Trophoblast cell (in vitro differentiated cells and primary cell): ENCODE measurements at regions not wholly inside any gene's neighbourhood (a gene's known extent, or its start where the extent isn't known, plus 50 kb on each side); places are given as distances from the start of the nearest gene placed in this dataset.

Source experiments
- DNase-seq, 2 donors: peaks; one replicate each; pipeline ENCODE4 v3.0.0-alpha.2; 2016
- H2AFZ ChIP-seq: 2 replicates; pipeline ENCODE4 v1.6.1; 2013; ENCODE audit warnings: low read length, moderate library complexity, mild to moderate bottlenecking; ENCODE audit not compliant: insufficient read depth, poor library complexity
- H2AK5ac ChIP-seq: 2 replicates; pipeline ENCODE4 v1.6.1; 2013; ENCODE audit warnings: mild to moderate bottlenecking, low read length
- H2BK120ac ChIP-seq: 2 replicates; pipeline ENCODE4 v1.6.1; 2013; ENCODE audit warnings: low read length, mild to moderate bottlenecking, moderate library complexity; ENCODE audit not compliant: insufficient read depth, poor library complexity
- H2BK12ac ChIP-seq: 2 replicates; pipeline ENCODE4 v1.6.1; 2013; ENCODE audit warnings: mild to moderate bottlenecking, low read length, moderate library complexity
- H2BK5ac ChIP-seq: 2 replicates; pipeline ENCODE4 v1.6.1; 2013; ENCODE audit warnings: low read length, low read depth, moderate library complexity, mild to moderate bottlenecking; ENCODE audit not compliant: poor library complexity
- H3K14ac ChIP-seq: 2 replicates; pipeline ENCODE4 v1.6.1; 2013; ENCODE audit warnings: mild to moderate bottlenecking, low read length
- H3K18ac ChIP-seq: 2 replicates; pipeline ENCODE4 v1.6.1; 2013; ENCODE audit warnings: mild to moderate bottlenecking, low read length
- H3K23ac ChIP-seq: 2 replicates; pipeline ENCODE4 v1.6.1; 2013; ENCODE audit warnings: low read length
- H3K27ac ChIP-seq: 2 replicates; pipeline ENCODE4 v1.5.1; 2013; ENCODE audit warnings: low read depth, mild to moderate bottlenecking, inconsistent platforms, low read length, moderate library complexity
- H3K27me3 ChIP-seq: 2 replicates; pipeline ENCODE4 v1.6.1; 2013; ENCODE audit warnings: inconsistent platforms, mild to moderate bottlenecking, low read length, moderate library complexity; ENCODE audit not compliant: insufficient read depth
- H3K36me3 ChIP-seq, 2 experiments: 1 replicate in 1 of 2; 2 replicates in 1 of 2; pipeline ENCODE4 v1.6.1; 2013; ENCODE audit warnings: low read length in 2 of 2, mild to moderate bottlenecking in 2 of 2, moderate library complexity in 1 of 2; ENCODE audit not compliant: insufficient read depth in 2 of 2, control insufficient read depth in 1 of 2
- H3K4ac ChIP-seq: 2 replicates; pipeline ENCODE4 v1.6.1; 2013; ENCODE audit warnings: low read depth, mild to moderate bottlenecking, low read length, moderate library complexity
- H3K4me1 ChIP-seq, 2 experiments: 1 replicate in 1 of 2; 2 replicates in 1 of 2; pipeline ENCODE4 v1.6.1; 2013; ENCODE audit warnings: low read length in 2 of 2, mild to moderate bottlenecking in 2 of 2, moderate library complexity in 1 of 2; ENCODE audit not compliant: insufficient read depth in 2 of 2, control insufficient read depth in 1 of 2
- H3K4me2 ChIP-seq: 2 replicates; pipeline ENCODE4 v1.6.1; 2013; ENCODE audit warnings: inconsistent platforms, mild to moderate bottlenecking, low read length, moderate library complexity
- H3K4me3 ChIP-seq: 2 replicates; pipeline ENCODE4 v1.5.1; 2013; ENCODE audit warnings: mild to moderate bottlenecking, low read depth, low read length, inconsistent platforms
- H3K79me1 ChIP-seq: one replicate; pipeline ENCODE4 v1.6.1; 2013; ENCODE audit warnings: low read length
- H3K79me2 ChIP-seq: 2 replicates; pipeline ENCODE4 v1.6.1; 2013; ENCODE audit warnings: low read length, mild to moderate bottlenecking; ENCODE audit not compliant: control insufficient read depth, insufficient read depth, poor library complexity
- H3K9ac ChIP-seq: 2 replicates; pipeline ENCODE4 v1.6.1; 2013; ENCODE audit warnings: mild to moderate bottlenecking, low read length
- H3K9me3 ChIP-seq: 2 replicates; pipeline ENCODE4 v1.6.1; 2013; ENCODE audit warnings: low read depth, mild to moderate bottlenecking, control low read depth, inconsistent platforms, low read length; ENCODE audit not compliant: insufficient read depth
- H4K12ac ChIP-seq: 2 replicates; pipeline ENCODE4 v1.6.1; 2013; ENCODE audit warnings: low read depth, mild to moderate bottlenecking, low read length, moderate library complexity
- H4K8ac ChIP-seq: 2 replicates; pipeline ENCODE4 v1.6.1; 2013; ENCODE audit warnings: low read depth, mild to moderate bottlenecking, low read length, moderate library complexity
- H4K91ac ChIP-seq: one replicate; pipeline ENCODE4 v1.6.1; 2013; ENCODE audit warnings: low read depth, mild to moderate bottlenecking, low read length, moderate library complexity
- WGBS: extraction: QIAGEN DNeasy Blood & Tissue Kit; methylation state at CpG from one replicate; pipeline ENCODE4 v1.1.7; 2013; ENCODE audit warnings: missing lambda C conversion rate; ENCODE audit not compliant: insufficient read length, insufficient coverage; ENCODE audit errors: extremely low coverage; 5-methylcytosine and 5-hydroxymethylcytosine counted together

DNA sequence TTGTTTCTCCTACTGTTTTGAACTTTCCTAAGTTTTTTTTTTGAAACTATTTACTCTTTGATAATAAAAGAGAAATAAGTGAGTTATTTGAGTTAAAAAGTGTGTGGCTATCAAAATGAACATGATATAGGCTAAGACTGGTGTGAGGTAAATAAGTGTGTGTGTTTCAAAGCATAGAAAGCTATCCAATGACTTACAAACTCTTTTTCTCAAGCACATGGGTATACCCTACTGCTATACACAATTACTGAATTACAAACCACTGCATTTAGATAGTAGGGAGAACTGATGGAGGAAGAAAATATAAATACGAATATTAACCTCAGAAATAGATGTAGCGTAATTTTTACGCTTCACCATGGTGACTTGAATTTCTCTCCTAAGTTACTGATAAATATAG, 305.8 kb upstream of the ANXA10 start:
- Histone ChIP-seq H2BK12ac (no peak overlapping the region), H3K4me3 (no peak overlapping the region), H4K8ac (no peak overlapping the region), H4K12ac (no peak overlapping the region), H3K18ac (no peak overlapping the region), H3K79me2 (no peaks in the 10 kb centered on the region), H3K4me1 (no peaks in the 10 kb centered on the region), H3K9ac (no peak overlapping the region), H2AFZ (no peak overlapping the region), H2BK120ac (no peak overlapping the region), H3K4me2 (no peak overlapping the region), H4K91ac (no peak overlapping the region), H3K27me3 (no peaks in the 10 kb centered on the region), H3K27ac (no peak overlapping the region), H3K79me1 (no peaks in the 10 kb centered on the region), H2BK5ac (no peak overlapping the region), H3K14ac (no peak overlapping the region), H3K36me3 (no peaks in the 10 kb centered on the region), H2AK5ac (no peak overlapping the region), H3K23ac (no peak overlapping the region), H3K9me3 (no peaks in the 10 kb centered on the region), H3K4ac (no peak overlapping the region)
- no CpG with 5 or more reads among the region's 3 CpGs for WGBS
- no peak for DNase-seq

DNA sequence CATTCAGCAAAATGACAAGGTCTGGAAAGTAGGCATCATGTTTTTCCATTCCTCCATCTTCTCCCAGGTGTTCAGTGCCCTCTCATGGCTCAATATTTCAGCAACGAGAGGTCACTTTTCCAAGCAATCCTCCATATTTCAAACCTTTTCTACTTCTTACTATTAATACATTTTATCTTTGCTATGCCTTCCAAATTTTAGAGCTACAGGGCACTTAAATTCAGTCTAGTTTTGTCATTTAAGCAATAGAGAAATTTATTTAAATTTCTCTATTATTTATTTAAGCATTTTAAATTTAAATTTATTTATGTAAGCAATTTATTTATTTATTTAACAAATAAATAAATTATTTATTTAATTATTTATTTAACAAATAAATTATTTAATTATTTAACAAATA, 305.1 kb upstream of the ANXA10 start:
- Histone ChIP-seq H3K18ac (no peak overlapping the region), H2AFZ (no peak overlapping the region), H4K91ac (no peak overlapping the region), H3K9ac (no peak overlapping the region), H3K4me1 (no peaks in the 10 kb centered on the region), H3K14ac (no peak overlapping the region), H2BK5ac (no peak overlapping the region), H2BK120ac (no peak overlapping the region), H3K9me3 (no peaks in the 10 kb centered on the region), H4K8ac (no peak overlapping the region), H3K36me3 (no peaks in the 10 kb centered on the region), H3K4ac (no peak overlapping the region), H3K79me1 (no peaks in the 10 kb centered on the region), H3K27ac (no peak overlapping the region), H2AK5ac (no peak overlapping the region), H3K4me2 (no peak overlapping the region), H4K12ac (no peak overlapping the region), H3K4me3 (no peak overlapping the region), H2BK12ac (no peak overlapping the region), H3K79me2 (no peaks in the 10 kb centered on the region), H3K23ac (no peak overlapping the region), H3K27me3 (no peaks in the 10 kb centered on the region)
- no CpG with 5 or more reads among the region's 1 CpG for WGBS
- DNase-seq: no peak

GRCh38 chr4:167802463-167803212, 289.7 kb upstream of the ANXA10 start:
- no peak overlapping the region for H2BK5ac ChIP-seq
- no peak overlapping the region for H3K9ac ChIP-seq
- H3K4me3 ChIP-seq: no peak overlapping the region
- no peak overlapping the region for H3K23ac ChIP-seq
- no peaks in the 10 kb centered on the region for H3K79me2 ChIP-seq
- H3K14ac ChIP-seq: no peak overlapping the region
- no peaks in the 10 kb centered on the region for H3K9me3 ChIP-seq
- no peaks in the 10 kb centered on the region for H3K36me3 ChIP-seq
- DNase-seq: no peak
- no peak overlapping the region for H2BK120ac ChIP-seq
- H3K27ac ChIP-seq: no peak overlapping the region
- no peak overlapping the region for H2BK12ac ChIP-seq
- H3K79me1 ChIP-seq: no peaks in the 10 kb centered on the region
- H4K8ac ChIP-seq: no peak overlapping the region
- no peak overlapping the region for H2AFZ ChIP-seq
- H2AK5ac ChIP-seq: no peak overlapping the region
- no peak overlapping the region for H4K12ac ChIP-seq
- no peaks in the 10 kb centered on the region for H3K4me1 ChIP-seq
- H3K4ac ChIP-seq: no peak overlapping the region
- no CpG with 5 or more reads among the region's 3 CpGs for WGBS
- H3K27me3 ChIP-seq: no peaks in the 10 kb centered on the region
- no peak overlapping the region for H3K4me2 ChIP-seq
- H3K18ac ChIP-seq: no peak overlapping the region
- H4K91ac ChIP-seq: no peak overlapping the region

DNA sequence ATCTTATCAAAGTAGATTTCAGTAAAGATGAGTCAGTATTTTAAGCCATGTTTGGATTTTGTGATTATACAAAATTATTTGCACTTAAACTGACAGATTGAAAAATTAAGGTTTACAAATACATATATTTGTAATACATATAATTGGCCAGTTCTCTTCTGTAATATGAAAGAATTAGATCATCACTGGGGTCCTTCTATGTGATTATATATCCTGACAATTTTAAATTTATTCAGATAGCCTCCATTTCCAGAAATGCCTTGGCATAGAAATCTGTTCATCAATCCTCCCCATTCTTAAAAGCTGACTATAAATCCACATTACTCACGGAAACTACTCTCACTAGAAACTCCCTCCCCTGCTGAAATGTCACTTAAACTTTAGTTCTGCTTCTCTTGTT, 280.4 kb upstream of the ANXA10 start:
- Histone ChIP-seq H2AFZ (no peak overlapping the region), H3K27me3 (no peaks in the 10 kb centered on the region), H3K36me3 (no peaks in the 10 kb centered on the region), H3K23ac (no peak overlapping the region), H3K4me2 (no peak overlapping the region), H3K4ac (no peak overlapping the region), H2AK5ac (no peak overlapping the region), H4K12ac (no peak overlapping the region), H4K91ac (no peak overlapping the region), H3K18ac (no peak overlapping the region), H2BK5ac (no peak overlapping the region), H4K8ac (no peak overlapping the region), H2BK12ac (no peak overlapping the region), H3K4me3 (no peak overlapping the region), H3K14ac (no peak overlapping the region), H3K9me3 (no peaks in the 10 kb centered on the region), H3K9ac (no peak overlapping the region), H2BK120ac (no peak overlapping the region), H3K4me1 (no peaks in the 10 kb centered on the region), H3K27ac (no peak overlapping the region), H3K79me2 (no peaks in the 10 kb centered on the region), H3K79me1 (no peaks in the 10 kb centered on the region)
- DNase-seq: no peak
- WGBS: no CpG with 5 or more reads among the region's 1 CpG
